ENCODE measurements at regions not wholly inside any gene's neighbourhood (a gene's known extent, or its start where the extent isn't known, plus 50 kb on each side); places are given as distances from the start of the nearest gene placed in this dataset.

DNA sequence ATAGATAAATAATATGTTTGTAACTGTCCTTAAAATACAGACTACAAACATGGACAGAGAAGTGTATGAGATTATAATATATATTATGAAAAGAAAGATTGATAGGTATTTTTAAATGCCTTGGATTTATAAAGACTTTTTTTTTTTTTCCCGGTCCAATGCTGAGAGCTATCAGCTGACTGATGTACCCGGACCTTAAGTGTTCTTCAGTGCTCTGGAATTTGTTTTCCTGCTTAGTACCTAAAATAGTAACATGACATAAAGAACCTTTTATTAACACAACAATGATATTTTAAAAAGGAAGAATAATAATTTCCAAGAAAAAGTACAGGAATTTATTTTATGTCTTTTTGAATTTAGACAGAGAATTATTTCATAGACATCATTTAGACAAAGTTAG, 795.5 kb upstream of the PCDH9 start:
- no peak for DNase-seq (ENCODE audit: low spot score)
- no peak overlapping the region for H3K27ac Mint-ChIP-seq
- H3K4me1 Mint-ChIP-seq (ENCODE audit: low read depth) = no peaks in the 10 kb centered on the region
- H3K4me3 Mint-ChIP-seq = no peak overlapping the region
- H3K27me3 Mint-ChIP-seq (ENCODE audit: insufficient read depth) = no peaks in the 10 kb centered on the region
- no peaks in the 10 kb centered on the region for H3K36me3 Mint-ChIP-seq (ENCODE audit: low read depth)
- H3K9me3 Mint-ChIP-seq = peaks cover 15% of the 10 kb centered on the region
- intact Hi-C loops (cut with micrococcal nuclease) = no loop called here

DNA sequence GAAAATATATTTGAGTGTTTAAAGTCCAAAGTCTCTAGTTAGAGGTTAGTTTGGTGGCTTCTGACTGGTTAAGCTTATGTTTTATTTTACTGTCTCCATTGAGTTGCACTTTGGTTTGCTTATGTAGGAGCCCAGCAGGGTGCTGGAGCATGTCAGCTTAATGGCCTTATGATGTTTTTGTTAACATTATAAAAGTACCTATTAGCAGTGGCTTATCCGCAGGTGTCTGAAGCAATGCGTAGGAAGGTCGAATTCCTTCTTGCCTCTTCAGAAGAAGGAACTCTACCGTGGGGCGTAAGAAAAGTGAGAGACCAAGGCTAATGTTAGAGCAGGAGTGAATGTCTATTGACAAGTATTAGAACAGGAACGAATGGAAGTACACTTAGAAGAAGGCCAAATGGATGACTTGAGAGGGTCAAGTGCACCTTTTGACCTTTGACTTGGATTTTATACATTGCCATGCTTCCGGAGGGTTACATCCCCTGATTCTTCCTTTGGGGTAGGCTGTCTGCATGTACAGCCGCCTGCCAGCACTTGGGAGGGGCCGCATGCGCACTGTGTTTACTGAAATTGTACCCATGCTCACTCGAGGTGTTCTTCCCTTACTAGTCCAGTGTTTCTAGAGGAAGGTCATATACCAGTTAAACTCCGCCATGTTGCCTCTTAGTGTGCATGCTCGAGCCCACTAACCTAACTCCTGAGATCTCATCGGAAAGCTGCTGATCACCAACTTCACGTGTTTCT, 793.9 kb upstream of the PCDH9 start:
- H3K36me3 Mint-ChIP-seq (ENCODE audit: low read depth) = no peaks in the 10 kb centered on the region
- intact Hi-C loops (cut with micrococcal nuclease) = no loop called here
- no peak overlapping the region for H3K27ac Mint-ChIP-seq
- no peaks in the 10 kb centered on the region for H3K27me3 Mint-ChIP-seq (ENCODE audit: insufficient read depth)
- no peaks in the 10 kb centered on the region for H3K4me1 Mint-ChIP-seq (ENCODE audit: low read depth)
- H3K4me3 Mint-ChIP-seq = no peak overlapping the region
- peaks cover 15% of the 10 kb centered on the region for H3K9me3 Mint-ChIP-seq
- no peak for DNase-seq (ENCODE audit: low spot score)

DNA sequence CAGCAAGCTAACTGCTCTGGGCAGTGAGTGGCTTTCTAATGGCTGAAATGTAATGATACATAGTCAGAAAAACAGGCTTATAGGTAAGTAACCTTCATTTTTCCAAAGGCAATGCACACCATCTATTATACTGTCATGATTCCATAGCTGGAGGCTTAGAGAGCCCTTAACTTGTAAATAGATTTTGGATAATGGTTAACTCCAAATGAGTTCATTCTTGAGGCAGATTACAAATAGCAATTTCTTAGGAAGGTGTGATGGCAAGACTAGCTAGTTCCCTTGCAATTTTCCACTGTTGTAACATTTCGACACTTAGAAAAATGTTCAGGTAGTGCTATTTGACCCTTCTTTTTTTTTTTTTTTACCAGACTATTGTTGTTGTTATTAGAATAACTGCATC, 789.8 kb upstream of the PCDH9 start:
- intact Hi-C loops (cut with micrococcal nuclease) = no loop called here
- Mint-ChIP-seq H3K27me3 (ENCODE audit: insufficient read depth) (no peaks in the 10 kb centered on the region), H3K4me1 (ENCODE audit: low read depth) (no peaks in the 10 kb centered on the region), H3K9me3 (peaks cover 13% of the 10 kb centered on the region), H3K36me3 (ENCODE audit: low read depth) (no peaks in the 10 kb centered on the region), H3K4me3 (no peak overlapping the region), H3K27ac (no peak overlapping the region)
- DNase-seq (ENCODE audit: low spot score) = no peak

DNA sequence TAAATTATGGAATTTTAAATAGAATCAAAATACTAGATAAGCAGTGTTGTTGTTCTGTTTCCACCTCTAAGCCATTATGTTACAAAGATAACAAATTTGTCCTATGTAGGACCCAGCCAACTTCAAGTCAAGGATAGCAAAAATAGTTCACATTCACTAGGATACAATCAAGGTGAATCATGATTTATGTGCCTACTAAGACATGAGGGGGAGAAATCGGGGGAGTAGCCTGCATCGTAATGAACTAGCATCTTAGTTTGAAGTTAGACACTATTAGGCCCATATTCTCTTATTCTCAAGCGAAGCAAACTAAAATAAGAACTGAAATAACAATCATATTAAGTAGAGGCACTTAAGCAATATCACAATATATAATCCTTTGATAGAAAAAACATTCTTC, 779.4 kb upstream of the PCDH9 start:
- no peak overlapping the region for H3K4me3 Mint-ChIP-seq
- intact Hi-C loops (cut with micrococcal nuclease) = no loop called here
- H3K9me3 Mint-ChIP-seq = peaks cover 14% of the 10 kb centered on the region
- no peak overlapping the region for H3K27ac Mint-ChIP-seq
- no peaks in the 10 kb centered on the region for H3K27me3 Mint-ChIP-seq (ENCODE audit: insufficient read depth)
- DNase-seq (ENCODE audit: low spot score) = no peak
- H3K4me1 Mint-ChIP-seq (ENCODE audit: low read depth) = no peaks in the 10 kb centered on the region
- no peaks in the 10 kb centered on the region for H3K36me3 Mint-ChIP-seq (ENCODE audit: low read depth)

DNA sequence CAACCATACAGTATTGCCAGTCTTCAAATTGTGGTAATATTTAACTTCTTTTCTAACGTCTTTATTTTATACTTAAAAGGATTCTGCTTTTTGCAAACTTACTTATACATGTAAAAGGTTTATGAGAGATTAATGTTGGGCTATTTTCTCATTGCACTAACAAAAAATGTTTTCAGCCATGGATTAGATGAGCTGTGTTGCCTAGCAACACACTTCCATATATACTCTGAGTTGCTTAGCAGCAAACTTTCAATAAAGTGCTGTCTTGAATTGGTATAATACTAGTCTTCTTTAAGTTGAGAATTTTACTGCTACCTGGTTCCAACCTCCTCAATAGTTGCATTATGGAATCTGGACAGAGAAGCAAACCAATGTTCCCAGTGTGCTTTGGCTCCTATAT, 777.4 kb upstream of the PCDH9 start:
- DNase-seq (ENCODE audit: low spot score) = no peak
- Mint-ChIP-seq H3K9me3 (peaks cover 10% of the 10 kb centered on the region), H3K4me3 (no peak overlapping the region), H3K36me3 (ENCODE audit: low read depth) (no peaks in the 10 kb centered on the region), H3K27ac (no peak overlapping the region), H3K27me3 (ENCODE audit: insufficient read depth) (no peaks in the 10 kb centered on the region), H3K4me1 (ENCODE audit: low read depth) (no peaks in the 10 kb centered on the region)
- intact Hi-C loops (cut with micrococcal nuclease) = no loop called here

DNA sequence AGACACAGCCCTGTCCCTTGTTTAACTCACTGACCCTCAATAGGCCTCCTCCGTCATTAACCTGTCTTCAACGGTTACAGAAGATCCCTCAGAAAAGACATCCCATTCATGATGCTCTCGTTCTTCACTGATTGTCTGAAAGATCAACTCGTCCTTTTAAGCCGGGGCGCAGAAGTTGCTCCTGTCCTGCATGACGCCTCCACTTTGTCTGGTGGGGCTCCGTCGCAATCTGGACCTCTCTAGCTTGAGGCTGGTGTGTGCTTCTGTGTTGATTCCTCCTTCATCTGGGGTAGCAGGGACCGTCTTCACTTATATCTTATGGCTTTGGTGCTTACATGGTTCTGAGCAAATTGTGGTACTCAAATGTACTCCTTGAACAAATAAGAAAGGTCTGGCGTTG, 766.0 kb upstream of the PCDH9 start:
- Mint-ChIP-seq H3K36me3 (ENCODE audit: low read depth) (no peaks in the 10 kb centered on the region), H3K9me3 (peaks cover 5% of the 10 kb centered on the region), H3K4me3 (no peak overlapping the region), H3K27ac (no peak overlapping the region), H3K4me1 (ENCODE audit: low read depth) (no peaks in the 10 kb centered on the region), H3K27me3 (ENCODE audit: insufficient read depth) (no peaks in the 10 kb centered on the region)
- intact Hi-C loops (cut with micrococcal nuclease) = no loop called here
- DNase-seq (ENCODE audit: low spot score) = no peak

DNA sequence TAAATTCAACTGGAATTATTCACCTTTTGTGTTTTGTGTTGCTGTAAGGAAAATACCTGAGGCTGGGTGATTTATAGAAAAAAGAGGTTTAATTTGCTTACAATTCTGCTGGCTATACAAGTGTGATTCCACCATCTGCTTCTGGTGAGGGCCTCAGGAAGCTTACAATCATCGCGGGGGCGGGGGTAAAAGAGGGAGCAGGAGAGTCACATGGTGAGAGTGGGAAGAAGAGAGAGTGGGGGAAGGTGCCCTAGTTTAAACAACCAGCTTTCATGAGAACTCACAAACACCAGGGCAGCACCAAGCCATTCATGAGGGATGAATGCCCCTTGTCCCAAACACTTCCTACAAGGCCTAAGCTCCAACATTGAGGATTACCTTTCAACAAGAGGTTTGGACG, 760.7 kb upstream of the PCDH9 start:
- H3K27me3 Mint-ChIP-seq (ENCODE audit: insufficient read depth) = no peaks in the 10 kb centered on the region
- H3K9me3 Mint-ChIP-seq = peaks cover 8% of the 10 kb centered on the region
- no peak for DNase-seq (ENCODE audit: low spot score)
- H3K4me1 Mint-ChIP-seq (ENCODE audit: low read depth) = no peaks in the 10 kb centered on the region
- H3K27ac Mint-ChIP-seq = no peak overlapping the region
- no peak overlapping the region for H3K4me3 Mint-ChIP-seq
- intact Hi-C loops (cut with micrococcal nuclease) = no loop called here
- no peaks in the 10 kb centered on the region for H3K36me3 Mint-ChIP-seq (ENCODE audit: low read depth)

DNA sequence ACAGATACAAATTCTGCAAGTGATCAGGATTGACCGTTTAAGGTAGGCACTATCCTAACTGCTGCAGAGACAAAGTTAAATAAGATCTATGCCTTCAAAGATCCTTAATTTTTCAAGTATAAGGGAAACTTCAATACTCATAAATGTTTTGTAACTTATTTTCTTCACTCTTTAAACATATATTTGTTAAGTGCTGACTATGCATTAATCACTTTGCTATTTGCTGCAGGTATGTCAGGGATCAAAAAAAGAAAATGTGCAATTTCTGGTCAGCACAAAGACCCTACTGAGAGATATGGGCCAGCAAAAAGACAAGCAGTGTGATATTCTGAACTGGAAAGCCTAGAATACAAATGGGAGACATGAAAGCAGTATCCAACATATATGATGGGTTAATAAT, 756.1 kb upstream of the PCDH9 start:
- peaks cover 8% of the 10 kb centered on the region for H3K9me3 Mint-ChIP-seq
- H3K4me3 Mint-ChIP-seq = no peak overlapping the region
- DNase-seq (ENCODE audit: low spot score) = no peak
- intact Hi-C loops (cut with micrococcal nuclease) = no loop called here
- H3K4me1 Mint-ChIP-seq (ENCODE audit: low read depth) = no peaks in the 10 kb centered on the region
- no peak overlapping the region for H3K27ac Mint-ChIP-seq
- no peaks in the 10 kb centered on the region for H3K27me3 Mint-ChIP-seq (ENCODE audit: insufficient read depth)
- no peaks in the 10 kb centered on the region for H3K36me3 Mint-ChIP-seq (ENCODE audit: low read depth)

DNA sequence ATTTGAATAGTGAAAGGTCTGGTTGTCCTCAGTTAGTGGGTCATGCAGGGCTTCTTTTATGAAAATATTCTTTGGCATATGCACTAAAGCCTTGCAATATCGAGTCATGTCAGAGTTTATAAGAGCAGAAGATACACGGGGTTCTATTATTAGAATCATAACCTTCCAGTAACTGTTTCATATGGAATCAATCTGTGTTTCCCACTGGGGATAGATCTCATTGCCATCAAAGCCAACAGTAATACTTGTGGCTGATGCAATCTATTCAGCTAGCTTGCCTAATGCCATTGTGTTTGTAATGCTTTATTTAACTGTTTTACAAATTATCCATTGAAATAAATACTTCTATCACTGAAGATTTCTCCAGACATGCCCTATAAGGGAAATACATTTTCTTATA, 746.9 kb upstream of the PCDH9 start:
- Mint-ChIP-seq H3K27me3 (ENCODE audit: insufficient read depth) (no peaks in the 10 kb centered on the region), H3K9me3 (peaks cover 3% of the 10 kb centered on the region), H3K4me1 (ENCODE audit: low read depth) (no peaks in the 10 kb centered on the region), H3K27ac (no peak overlapping the region), H3K36me3 (ENCODE audit: low read depth) (no peaks in the 10 kb centered on the region), H3K4me3 (no peak overlapping the region)
- DNase-seq (ENCODE audit: low spot score) = no peak
- intact Hi-C loops (cut with micrococcal nuclease) = no loop called here

DNA sequence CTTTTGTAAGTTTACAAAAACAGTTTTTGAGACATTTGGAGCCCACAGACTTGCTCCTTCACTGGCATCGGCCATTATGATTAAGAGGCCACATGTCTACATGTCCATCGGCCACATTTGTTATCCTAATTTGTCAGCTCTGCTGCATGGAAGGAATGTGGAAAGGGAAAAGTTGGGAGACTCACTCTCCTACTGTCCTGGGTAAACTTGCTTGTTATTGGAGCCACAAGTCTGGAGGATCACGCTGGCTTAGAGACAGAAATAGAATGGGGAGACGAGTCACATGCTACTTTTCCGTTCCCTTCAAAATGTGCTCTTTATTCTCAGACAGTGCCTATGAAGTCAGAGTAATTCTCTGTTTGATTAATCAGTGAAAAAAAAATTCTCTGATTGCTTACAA, 741.2 kb upstream of the PCDH9 start:
- H3K27ac Mint-ChIP-seq = no peak overlapping the region
- H3K36me3 Mint-ChIP-seq (ENCODE audit: low read depth) = no peaks in the 10 kb centered on the region
- no peak overlapping the region for H3K4me3 Mint-ChIP-seq
- DNase-seq (ENCODE audit: low spot score) = no peak
- no peaks in the 10 kb centered on the region for H3K27me3 Mint-ChIP-seq (ENCODE audit: insufficient read depth)
- no peaks in the 10 kb centered on the region for H3K9me3 Mint-ChIP-seq
- H3K4me1 Mint-ChIP-seq (ENCODE audit: low read depth) = no peaks in the 10 kb centered on the region
- intact Hi-C loops (cut with micrococcal nuclease) = no loop called here

DNA sequence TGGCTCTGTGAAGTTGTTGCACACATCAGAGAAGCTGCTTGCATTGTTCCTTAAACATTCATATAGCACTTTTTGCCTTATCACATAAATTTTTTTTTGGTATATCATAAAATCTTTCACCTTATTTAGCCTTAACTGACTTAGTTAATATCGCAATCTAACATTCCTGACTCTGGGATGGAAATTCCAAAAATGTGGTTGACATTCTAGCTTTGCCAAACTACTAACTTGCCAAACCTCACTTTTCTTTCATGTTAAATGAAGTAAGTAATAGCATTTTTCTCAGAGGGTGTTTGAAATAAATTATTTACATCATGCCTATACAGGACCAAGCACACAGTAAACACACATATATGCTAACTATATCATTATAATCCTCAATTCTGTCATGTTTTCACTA, 736.9 kb upstream of the PCDH9 start:
- no peaks in the 10 kb centered on the region for H3K4me1 Mint-ChIP-seq (ENCODE audit: low read depth)
- H3K4me3 Mint-ChIP-seq = no peak overlapping the region
- no peaks in the 10 kb centered on the region for H3K27me3 Mint-ChIP-seq (ENCODE audit: insufficient read depth)
- no peak overlapping the region for H3K27ac Mint-ChIP-seq
- H3K9me3 Mint-ChIP-seq = peaks cover 7% of the 10 kb centered on the region
- no peaks in the 10 kb centered on the region for H3K36me3 Mint-ChIP-seq (ENCODE audit: low read depth)
- intact Hi-C loops (cut with micrococcal nuclease) = no loop called here
- no peak for DNase-seq (ENCODE audit: low spot score)

DNA sequence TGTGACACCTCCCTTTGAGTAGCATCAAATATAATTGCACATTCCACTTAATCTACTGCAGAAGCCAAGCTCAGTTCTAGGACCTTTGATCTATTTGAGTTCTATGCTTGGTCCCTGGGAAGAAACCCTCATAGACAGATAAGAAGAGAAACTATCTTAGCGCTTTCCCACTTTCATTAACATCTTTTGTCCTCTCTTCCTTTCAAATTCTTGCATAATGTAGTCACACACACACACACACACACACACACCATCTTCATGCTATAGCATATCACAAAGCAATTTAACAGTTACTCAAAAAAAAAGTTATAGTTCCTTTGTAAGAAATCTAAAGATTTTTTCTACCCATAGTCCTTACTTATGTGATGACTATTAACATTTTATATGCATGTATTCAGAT, 735.9 kb upstream of the PCDH9 start:
- H3K27me3 Mint-ChIP-seq (ENCODE audit: insufficient read depth) = no peaks in the 10 kb centered on the region
- no peaks in the 10 kb centered on the region for H3K36me3 Mint-ChIP-seq (ENCODE audit: low read depth)
- H3K27ac Mint-ChIP-seq = no peak overlapping the region
- H3K4me1 Mint-ChIP-seq (ENCODE audit: low read depth) = no peaks in the 10 kb centered on the region
- DNase-seq (ENCODE audit: low spot score) = no peak
- intact Hi-C loops (cut with micrococcal nuclease) = no loop called here
- peaks cover 8% of the 10 kb centered on the region for H3K9me3 Mint-ChIP-seq
- H3K4me3 Mint-ChIP-seq = no peak overlapping the region

DNA sequence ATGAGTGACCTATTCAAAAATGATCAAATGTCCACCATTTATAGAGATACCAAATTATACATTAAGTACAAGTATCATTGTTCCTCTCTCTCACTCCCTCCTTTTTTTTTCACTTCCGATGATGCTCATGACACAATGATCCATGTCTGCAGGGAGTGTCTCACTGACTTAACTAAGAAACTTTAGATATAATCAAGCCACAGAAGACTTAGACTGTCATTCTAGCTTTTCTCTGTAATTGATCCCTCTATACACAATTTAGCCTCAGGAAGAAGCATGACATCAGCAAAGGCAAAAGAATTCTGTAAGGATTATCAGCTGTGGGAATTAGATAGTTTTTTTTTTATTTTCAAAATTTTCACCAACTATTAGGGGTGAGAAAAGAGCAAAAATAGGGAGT, 734.9 kb upstream of the PCDH9 start:
- intact Hi-C loops (cut with micrococcal nuclease) = no loop called here
- Mint-ChIP-seq H3K4me3 (no peak overlapping the region), H3K27me3 (ENCODE audit: insufficient read depth) (no peaks in the 10 kb centered on the region), H3K27ac (no peak overlapping the region), H3K9me3 (peaks cover 8% of the 10 kb centered on the region), H3K4me1 (ENCODE audit: low read depth) (no peaks in the 10 kb centered on the region), H3K36me3 (ENCODE audit: low read depth) (no peaks in the 10 kb centered on the region)
- no peak for DNase-seq (ENCODE audit: low spot score)

DNA sequence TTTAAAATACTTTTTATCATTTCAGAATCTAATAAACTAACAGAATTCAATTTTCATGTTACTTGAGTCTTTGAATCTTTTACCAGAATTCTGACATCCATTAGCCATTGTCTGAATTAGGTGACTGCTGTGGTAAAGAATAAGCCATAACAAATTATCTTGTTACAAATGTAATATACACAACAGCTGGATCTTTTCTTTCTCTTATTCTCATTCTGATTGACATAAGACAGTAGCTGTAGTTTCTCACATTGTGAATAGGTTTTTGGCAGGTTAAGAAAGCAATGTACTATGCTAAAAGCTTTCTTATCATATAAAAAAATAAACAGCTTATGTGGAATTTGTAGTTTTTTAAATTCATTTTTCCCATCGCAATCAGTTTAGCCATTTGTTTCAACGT, 734.0 kb upstream of the PCDH9 start:
- Mint-ChIP-seq H3K36me3 (ENCODE audit: low read depth) (no peaks in the 10 kb centered on the region), H3K27me3 (ENCODE audit: insufficient read depth) (no peaks in the 10 kb centered on the region), H3K4me3 (no peak overlapping the region), H3K27ac (no peak overlapping the region), H3K4me1 (ENCODE audit: low read depth) (no peaks in the 10 kb centered on the region), H3K9me3 (peaks cover 8% of the 10 kb centered on the region)
- intact Hi-C loops (cut with micrococcal nuclease) = no loop called here
- no peak for DNase-seq (ENCODE audit: low spot score)

All from activated T-helper 1 cell treated with anti-CD3 and anti-CD28 coated beads, Interleukin-12 subunit alpha, Interleukin-12 subunit beta, Interleukin-2, Interleukin-4 antibody, amounts not matched to agents 30 ng/mL and 10 ng/mL and 1 ng/mL, durations not matched to agents 14 hours and 24 hours and 36 hours (primary cell).